COLO668 (cell line): ENCODE measurements at regions not wholly inside any gene's neighbourhood (a gene's known extent, or its start where the extent isn't known, plus 50 kb on each side); places are given as distances from the start of the nearest gene placed in this dataset.

Source experiments
- DNase-seq: peaks from one replicate; lab custom pipeline; 2025; ENCODE audit not compliant: unreplicated experiment; lab: John Stamatoyannopoulos, UW

DNA sequence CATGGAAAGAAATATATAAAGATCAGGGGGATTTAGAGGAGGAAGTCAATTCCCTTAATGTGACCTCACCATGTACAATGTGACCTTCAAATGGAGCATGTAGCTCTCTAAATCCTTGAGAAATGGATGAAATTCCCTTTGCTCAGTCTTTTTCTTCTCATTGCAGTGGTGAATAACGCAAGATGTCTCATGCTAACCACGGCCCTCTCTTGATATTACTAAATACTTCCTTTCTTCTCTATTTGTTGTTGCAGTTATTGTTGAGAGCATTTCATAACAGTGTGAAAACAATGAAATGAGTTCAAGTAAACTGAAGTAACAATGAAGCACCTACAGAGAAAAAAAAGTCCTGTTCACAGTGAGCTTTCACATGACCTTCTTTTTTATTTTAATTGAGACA is 55.6 kb downstream of the ZNF281 start:
- DNase-seq, result no peak

DNA sequence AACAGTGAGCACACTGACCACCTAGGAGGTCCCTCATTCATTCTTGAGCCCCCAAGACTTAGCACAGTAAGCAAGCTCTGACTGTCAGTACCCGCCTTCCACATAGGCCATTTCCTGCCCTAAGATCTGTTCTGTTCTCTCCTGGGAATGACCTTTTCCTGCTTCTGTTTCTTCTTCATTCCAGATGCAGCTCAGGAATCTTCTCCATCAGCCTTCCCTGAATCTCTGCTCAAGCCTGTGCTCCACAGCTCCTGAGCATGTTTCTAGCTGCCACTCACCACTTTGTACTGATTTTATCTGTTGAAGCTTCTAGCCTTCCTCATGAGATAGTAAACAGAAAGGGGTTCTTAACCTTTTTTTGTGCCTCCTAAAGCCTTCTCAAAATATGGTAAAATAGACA is 56.6 kb downstream of the ZNF281 start:
- no peak for DNase-seq

DNA sequence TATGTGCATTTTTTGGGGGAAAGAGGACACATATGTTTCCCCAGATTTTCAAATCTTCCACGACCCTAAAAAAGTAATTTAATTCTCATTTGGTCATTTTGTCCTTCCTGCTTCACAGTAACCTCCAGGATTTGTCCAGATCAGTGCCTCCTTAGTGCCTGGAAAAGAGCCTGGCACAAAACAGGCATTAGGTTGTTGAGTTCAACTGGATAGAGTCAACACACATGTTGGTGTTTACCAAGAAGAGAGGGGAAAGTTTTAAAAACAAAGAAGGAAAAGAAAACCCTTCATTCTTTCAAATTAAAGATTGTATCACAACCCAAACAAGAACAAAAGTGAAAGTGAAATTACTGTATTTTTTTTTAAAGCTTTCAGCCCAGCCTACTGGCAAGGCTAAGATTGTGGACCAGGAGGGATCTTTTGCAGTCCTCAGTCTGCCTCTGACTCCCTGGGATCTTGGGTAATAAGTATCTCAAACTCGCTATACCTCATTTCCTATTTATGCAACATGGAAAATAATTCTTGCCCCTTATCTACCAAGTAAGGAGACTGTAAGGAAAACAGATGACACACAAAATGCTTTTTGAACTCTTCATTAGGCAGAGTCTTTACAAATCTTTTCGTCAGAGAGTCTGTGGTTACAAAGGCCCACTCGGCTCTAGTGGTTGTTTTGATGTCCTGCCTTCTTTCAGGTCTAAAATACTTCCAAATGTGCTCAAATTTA is 57.8 kb downstream of the ZNF281 start:
- DNase-seq, result no peak

DNA sequence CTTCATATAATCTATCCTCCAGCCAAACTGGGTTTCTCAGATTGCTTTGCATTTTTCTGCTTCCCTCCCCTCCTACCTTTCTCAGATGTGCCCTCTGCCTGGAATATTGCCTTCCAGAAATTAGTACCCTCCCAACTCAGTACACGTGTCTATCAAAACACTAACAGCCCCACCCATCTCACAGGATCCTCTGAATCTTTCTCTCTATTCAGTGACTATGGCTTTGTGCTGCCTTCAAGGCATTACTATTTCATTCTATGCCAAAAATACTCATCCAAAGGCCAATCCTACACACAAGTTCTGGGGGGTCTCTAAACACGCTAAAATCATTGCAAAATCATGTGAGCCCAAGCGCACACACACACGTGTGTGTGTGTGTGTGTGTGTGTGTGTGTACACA is 58.4 kb downstream of the ZNF281 start:
- DNase-seq, result no peak

DNA sequence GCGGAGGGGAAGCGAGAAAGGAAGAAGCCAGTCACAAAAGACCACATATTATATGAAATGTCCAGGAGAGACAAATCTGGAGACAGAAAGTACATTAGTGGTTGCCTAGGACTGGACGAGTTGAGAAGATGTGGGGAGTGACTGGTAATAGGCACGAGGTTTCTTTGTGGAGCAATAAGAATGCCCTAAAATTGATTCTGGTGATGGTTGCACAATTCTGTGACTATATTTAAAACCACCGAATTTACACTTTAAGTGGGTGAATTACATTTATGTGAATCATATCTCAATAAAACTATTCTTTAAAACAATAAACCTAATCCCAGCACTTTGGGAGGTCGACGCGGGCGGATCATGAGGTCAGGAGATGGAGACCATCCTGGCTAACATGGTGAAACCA is 63.1 kb downstream of the ZNF281 start:
- no peak for DNase-seq

DNA sequence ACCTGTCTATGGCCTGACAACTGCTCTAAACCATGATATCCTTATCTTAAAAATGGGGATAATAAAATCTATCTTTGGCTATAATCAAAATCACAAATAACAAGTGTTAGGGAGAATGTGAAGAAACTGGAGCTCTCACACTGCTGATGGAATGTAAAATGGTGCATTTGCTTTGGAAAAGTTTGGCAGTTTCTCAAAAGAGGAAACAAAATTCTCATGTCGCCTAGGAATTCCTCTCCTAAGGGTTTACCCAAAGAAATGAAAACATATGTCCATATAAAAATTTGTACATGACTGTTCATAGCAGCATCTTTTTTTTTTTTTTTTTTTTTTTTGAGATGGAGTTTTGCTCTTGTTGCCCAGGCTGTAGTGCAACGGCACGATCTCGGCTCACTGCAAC is 64.3 kb downstream of the ZNF281 start:
- DNase-seq, result no peak

DNA sequence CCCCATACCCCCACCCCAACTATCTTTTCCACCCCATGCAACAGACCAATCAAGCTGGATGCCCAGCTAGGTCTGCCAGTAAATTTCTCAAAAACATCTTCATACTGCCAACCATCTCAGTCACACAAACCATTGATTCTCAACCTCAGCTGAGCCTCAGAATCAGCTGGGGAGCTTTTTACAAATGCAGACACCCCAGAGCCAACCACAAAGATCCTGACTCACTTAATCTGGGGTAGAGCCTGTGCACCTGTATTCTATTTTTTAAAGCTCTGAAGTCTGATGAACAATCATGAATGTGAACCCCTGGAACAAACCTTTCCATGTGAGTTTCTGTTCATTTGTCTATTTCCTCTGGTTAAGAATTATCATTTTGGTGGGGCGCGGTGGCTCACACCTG is 66.0 kb downstream of the ZNF281 start:
- no peak for DNase-seq

DNA sequence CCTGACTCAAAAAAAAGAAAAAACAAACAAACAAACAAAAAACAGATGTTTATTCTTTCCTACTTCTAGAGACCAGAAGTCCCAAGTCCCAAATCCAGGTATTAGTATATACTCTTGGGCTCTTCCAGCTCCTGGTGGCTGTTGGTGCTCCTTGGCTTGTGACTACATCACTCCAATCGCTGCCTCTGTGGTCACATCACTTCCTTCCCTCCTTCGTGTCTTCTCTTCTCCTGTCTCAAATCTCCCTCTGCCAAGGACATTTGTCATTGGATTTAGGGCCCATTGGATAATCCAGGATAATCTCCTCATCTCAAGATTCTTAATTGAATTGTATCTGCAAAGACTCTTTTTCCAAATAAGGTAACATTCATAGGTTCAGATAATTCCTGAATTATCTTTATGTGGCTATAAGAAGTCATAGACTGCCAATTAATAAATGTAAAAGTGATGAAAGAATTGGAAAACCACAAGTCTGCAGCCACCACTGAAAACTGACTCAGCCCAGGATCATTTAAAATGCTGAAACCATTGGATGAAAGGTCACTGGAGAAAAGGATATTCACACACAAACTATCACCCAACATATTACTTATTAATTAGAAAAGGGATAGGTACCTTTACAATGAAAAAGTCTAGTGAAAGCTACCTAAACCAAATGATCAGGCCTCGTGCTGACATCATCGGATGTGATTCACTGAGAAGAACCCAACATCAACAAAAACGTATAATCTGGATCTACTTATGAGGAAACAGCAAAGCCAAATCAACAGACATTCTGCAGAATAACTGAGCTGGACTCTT is 67.1 kb downstream of the ZNF281 start:
- DNase-seq, result no peak

DNA sequence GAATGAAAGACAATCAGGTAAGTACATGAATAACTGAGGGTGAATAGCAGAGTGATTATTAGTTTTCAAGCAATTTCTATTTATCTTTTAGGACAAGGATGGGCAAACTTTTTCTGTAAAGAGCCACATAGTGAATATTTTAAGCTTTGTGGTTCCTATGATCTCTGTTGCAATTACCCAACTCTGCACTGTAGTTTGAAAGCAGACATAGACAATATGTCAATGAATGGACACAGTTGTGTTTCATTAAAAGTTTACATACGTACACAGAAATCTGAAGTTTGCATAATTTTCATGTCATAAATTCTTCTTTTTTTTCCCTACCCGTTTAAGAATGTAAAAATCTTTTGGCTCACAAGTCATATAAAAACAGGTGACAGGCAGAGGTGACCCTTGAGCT is 71.4 kb downstream of the ZNF281 start:
- DNase-seq, result no peak

DNA sequence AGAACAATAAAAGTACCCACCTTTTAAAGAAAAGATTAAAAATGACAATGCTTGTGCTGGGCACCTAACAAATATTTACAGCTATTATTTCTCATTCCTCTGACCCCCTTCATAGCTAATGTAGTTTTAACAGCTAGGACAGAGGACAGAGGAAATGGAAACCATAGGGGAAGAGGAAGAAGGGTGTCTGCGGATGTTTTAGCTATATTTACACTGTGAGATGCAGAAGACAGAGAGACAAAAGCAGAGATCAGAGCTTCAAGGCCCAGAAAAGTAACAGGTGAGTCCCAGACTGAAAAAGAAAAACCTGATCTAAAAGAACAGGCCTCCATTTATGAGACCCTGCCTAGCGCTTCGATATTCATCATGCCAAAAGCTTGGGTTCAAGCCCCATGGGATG is 72.0 kb downstream of the ZNF281 start:
- DNase-seq, result no peak

GRCh38 chr1:200337410-200337809 is 72.4 kb downstream of the ZNF281 start:
- no peak for DNase-seq

DNA sequence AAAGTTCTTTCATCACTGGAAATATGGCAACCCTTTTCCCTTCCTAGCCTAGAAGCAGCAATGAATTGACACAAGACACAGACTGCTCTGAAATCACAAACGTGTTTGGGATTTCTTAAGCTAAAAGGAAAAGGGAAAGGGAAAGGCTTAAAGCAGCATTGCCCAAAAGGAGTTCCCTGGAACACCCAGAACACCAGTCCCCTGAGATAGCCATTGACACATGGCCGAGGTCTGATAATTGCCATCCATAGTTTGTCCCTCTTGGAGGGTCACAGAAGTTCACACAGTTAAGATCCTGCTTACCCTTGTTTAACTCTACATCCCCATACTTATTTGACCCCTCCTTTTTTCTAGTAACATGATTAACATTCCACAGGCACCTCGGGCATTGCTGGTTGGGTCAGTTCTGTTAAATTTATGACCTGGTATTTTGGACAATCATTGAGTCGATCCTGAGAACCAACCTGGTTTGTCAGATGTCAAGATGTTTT is 72.9 kb downstream of the ZNF281 start:
- no peak for DNase-seq

- DNase-seq, result no peak
Observed at GRCh38 chr1:200336101-200336845, 73.6 kb downstream of the ZNF281 start.

- DNase-seq, result no peak
Observed at GRCh38 chr1:200334661-200335256, 75.1 kb downstream of the ZNF281 start.

DNA sequence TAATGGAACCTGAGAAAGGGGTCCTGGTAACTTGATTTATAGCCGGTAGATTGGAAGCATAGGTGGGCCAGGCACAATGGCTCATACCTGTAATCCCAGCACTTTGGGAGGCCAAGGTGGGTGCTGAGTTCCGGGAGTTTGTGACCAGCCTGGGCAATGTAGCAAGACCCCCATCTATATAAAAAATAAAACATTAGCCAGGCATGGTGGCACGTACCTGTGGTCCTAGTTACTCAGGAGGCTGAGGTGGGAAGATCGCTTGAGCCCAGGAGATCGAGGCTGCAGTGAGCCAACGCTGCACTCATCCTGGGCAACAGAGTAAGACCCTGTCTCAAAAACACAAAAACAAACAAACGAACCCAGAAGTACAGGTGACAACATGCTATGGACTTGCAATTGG is 76.5 kb downstream of the ZNF281 start:
- no peak for DNase-seq

GRCh38 chr1:200332716-200333115 is 77.1 kb downstream of the ZNF281 start:
- no peak for DNase-seq

GRCh38 chr1:200330741-200331428 is 79.0 kb downstream of the ZNF281 start:
- DNase-seq, result no peak

- no peak for DNase-seq
Observed at GRCh38 chr1:200329208-200329882, 80.5 kb downstream of the ZNF281 start.

DNA sequence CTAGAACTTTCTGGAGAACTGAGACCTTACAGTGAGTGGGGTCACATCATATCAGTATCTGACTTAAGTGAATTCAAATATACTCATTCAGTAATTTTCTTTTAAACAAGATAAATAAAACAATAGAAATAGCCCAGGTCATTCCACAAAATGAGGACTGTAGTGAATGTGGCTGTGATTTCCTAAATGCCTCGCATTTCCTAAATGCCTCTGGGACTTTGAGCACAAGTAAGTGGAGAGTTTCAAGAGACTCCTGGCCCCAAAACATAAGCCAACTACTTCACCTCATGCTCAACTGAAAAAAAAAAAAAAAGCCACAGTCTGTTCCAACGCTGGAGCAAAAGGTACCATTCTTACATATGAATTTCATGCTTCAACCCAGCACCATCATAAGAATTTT is 81.5 kb downstream of the ZNF281 start:
- no peak for DNase-seq

DNA sequence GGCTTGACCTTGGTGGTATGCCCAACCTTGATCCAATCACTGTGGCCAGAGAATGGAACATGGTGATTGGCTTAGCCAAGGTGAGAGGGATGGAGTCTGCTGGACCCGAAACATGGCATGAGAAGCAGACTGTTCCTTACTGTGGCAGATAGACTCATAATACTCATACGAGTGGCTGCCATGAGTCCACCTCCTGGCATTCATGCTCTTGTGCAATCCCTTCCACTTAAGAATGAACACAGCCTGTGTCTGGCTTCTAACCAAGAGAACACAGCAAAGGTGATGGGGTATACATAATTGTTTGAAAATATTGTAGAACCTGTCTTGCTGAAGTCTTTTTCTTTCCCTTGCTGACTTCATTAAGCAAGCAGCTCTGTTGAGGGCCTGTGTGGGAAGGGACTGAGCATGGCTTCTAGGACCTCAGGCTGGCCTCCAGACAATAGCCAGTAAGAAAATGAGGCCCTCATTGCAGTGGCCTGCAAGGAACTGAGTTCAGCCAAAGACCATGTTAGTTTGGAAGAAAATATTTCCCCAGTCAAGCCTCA is 85.9 kb downstream of the ZNF281 start:
- no peak for DNase-seq
